ENCODE measurements at regions not wholly inside any gene's neighbourhood (a gene's known extent, or its start where the extent isn't known, plus 50 kb on each side); places are given as distances from the start of the nearest gene placed in this dataset.
"Not testable (repeated sequence)": the region's sequence is repeated elsewhere in the genome, so short reads cannot be mapped to it uniquely, and the experiment has no call there.

- DNase-seq: no peak
These were observed 74.7 kb upstream of the TBL1X start for GRCh38 chrX:9390121-9390520.

GRCh38 chrX:9390693-9391368 is 74.0 kb upstream of the TBL1X start:
- DNase-seq: no peak

- no peak for DNase-seq
These were observed 72.4 kb upstream of the TBL1X start for GRCh38 chrX:9392445-9392844.

GRCh38 chrX:9393571-9393970 is 71.3 kb upstream of the TBL1X start:
- no peak for DNase-seq

GRCh38 chrX:9394212-9394611 is 70.6 kb upstream of the TBL1X start:
- no peak for DNase-seq

- no peak for DNase-seq
These were observed 67.9 kb upstream of the TBL1X start for GRCh38 chrX:9396930-9397329.

- DNase-seq: peak in 1 of 2 experiments; percentile 13
These were observed 63.8 kb upstream of the TBL1X start for GRCh38 chrX:9401051-9401450.

- no peak for DNase-seq
These were observed 61.5 kb upstream of the TBL1X start for GRCh38 chrX:9403374-9403773.

- not testable (repeated sequence) for DNase-seq
These were observed 59.2 kb upstream of the TBL1X start for GRCh38 chrX:9405635-9406034.

GRCh38 chrX:9410889-9411288 is 54.0 kb upstream of the TBL1X start:
- DNase-seq: not testable (repeated sequence)

GRCh38 chrX:9411682-9412081 is 53.2 kb upstream of the TBL1X start:
- DNase-seq: not testable (repeated sequence)

- no peak for DNase-seq
These were observed 50.4 kb upstream of the TBL1X start for GRCh38 chrX:9414416-9414815.

All from NCI-H524 (cell line).